ENCODE measurements at regions not wholly inside any gene's neighbourhood (a gene's known extent, or its start where the extent isn't known, plus 50 kb on each side); places are given as distances from the start of the nearest gene placed in this dataset.

DNA sequence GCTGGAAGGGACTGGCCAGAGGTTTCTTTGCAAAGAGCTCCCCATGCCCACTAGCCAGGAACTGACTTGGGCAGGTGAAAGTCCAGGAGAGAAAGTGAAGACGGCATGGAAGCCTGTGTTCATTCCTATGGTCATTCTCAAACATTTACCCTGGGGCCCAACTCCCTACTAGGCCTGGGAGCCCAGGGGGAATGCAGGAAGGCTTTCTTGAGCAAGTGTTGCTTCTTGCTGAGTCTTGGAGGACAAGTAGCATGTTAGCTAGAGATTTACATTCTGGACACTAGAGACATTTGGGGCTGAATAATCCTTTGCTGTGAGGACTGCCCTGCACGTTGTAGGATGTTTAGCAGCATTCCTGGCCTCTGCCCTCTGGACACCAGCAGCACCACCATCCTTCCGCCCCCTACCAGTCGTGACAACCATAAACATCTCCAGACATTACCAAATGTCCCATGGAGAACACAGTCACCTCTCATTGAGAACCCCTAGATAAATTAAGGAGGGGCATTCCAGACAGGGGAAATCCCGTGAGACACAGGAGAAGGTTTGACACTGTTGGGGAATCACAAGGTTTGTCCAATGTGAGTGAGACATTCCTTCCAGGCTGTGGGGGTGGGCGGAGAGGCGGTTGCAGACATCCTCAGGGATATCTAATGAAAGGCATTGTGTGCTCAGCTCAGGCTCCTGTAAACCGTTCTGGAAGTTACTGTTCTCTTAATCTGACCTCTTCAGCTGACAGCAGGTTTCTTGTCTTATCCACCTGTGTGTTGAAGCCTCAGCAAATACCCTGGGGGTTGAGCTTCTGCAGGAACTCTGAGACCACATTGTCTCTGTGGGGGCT is 236.2 kb downstream of the TLE3 start:
- no peak overlapping the region for H2AFZ ChIP-seq (ENCODE audit: low read depth, low read length)
- no peak overlapping the region for H3K9ac ChIP-seq (ENCODE audit: low read depth, low read length)
- H3K9me3 ChIP-seq (ENCODE audit: insufficient read depth, low read length, severe bottlenecking), result no peaks in the 10 kb centered on the region
- peaks cover 7% of the 10 kb centered on the region; the same call in 1 of the 2 replicates for H4K20me1 ChIP-seq (ENCODE audit: insufficient read depth, low read length)
- H3K27me3 ChIP-seq (ENCODE audit: insufficient read depth, low read length, poor library complexity), result peaks cover 33% of the 10 kb centered on the region
- no peaks in the 10 kb centered on the region for H3K36me3 ChIP-seq (ENCODE audit: insufficient read depth, low read length)
- H3K4me1 ChIP-seq (ENCODE audit: insufficient read depth, low read length), result no peaks in the 10 kb centered on the region
- H3K27ac ChIP-seq (ENCODE audit: low read length), result no peak overlapping the region
- H3K4me3 ChIP-seq (ENCODE audit: low read depth in 1 of 2, low read length in 2 of 2), result no peak overlapping the region
- no peak overlapping the region for H3K4me2 ChIP-seq (ENCODE audit: insufficient read depth, low read length)
- ATAC-seq (ENCODE audit: insufficient read depth, low read depth) (no peak), DNase-seq (no peak)
- no peaks in the 10 kb centered on the region for H3K79me2 ChIP-seq (ENCODE audit: insufficient read depth, low read length)
- TF ChIP-seq EZH2 (IDR thresholded peaks at IDR 0.05; ENCODE audit: borderline replicate concordance, low read depth, low read length, severe bottlenecking), result no peak
- TF ChIP-seq CTCF (IDR thresholded peaks at IDR 0.05; ENCODE audit: borderline replicate concordance, extremely low read depth, low read length, poor library complexity, severe bottlenecking), result no peak

GRCh38 chr15:69862540-69862939 is 235.2 kb downstream of the TLE3 start:
- no peak for ATAC-seq (ENCODE audit: insufficient read depth, low read depth)
- no peak overlapping the region for H3K27ac ChIP-seq (ENCODE audit: low read length)
- no peak overlapping the region for H2AFZ ChIP-seq (ENCODE audit: low read depth, low read length)

GRCh38 chr15:69863446-69863845 is 234.3 kb downstream of the TLE3 start:
- no peak overlapping the region for H3K4me2 ChIP-seq (ENCODE audit: insufficient read depth, low read length)
- H4K20me1 ChIP-seq (ENCODE audit: insufficient read depth, low read length), result peaks cover 4% of the 10 kb centered on the region; the same call in 1 of the 2 replicates
- H3K79me2 ChIP-seq (ENCODE audit: insufficient read depth, low read length), result no peaks in the 10 kb centered on the region
- H3K36me3 ChIP-seq (ENCODE audit: insufficient read depth, low read length), result no peaks in the 10 kb centered on the region
- H2AFZ ChIP-seq (ENCODE audit: low read depth, low read length), result no peak overlapping the region
- H3K27me3 ChIP-seq (ENCODE audit: insufficient read depth, low read length, poor library complexity), result peaks cover 36% of the 10 kb centered on the region
- TF ChIP-seq CTCF (IDR thresholded peaks at IDR 0.05; ENCODE audit: borderline replicate concordance, extremely low read depth, low read length, poor library complexity, severe bottlenecking) (no peak), EZH2 (IDR thresholded peaks at IDR 0.05; ENCODE audit: borderline replicate concordance, low read depth, low read length, severe bottlenecking) (no peak)
- H3K4me3 ChIP-seq (ENCODE audit: low read depth in 1 of 2, low read length in 2 of 2), result no peak overlapping the region
- no peak overlapping the region for H3K27ac ChIP-seq (ENCODE audit: low read length)
- H3K9ac ChIP-seq (ENCODE audit: low read depth, low read length), result no peak overlapping the region
- DNase-seq (no peak), ATAC-seq (ENCODE audit: insufficient read depth, low read depth) (no peak)
- no peaks in the 10 kb centered on the region for H3K9me3 ChIP-seq (ENCODE audit: insufficient read depth, low read length, severe bottlenecking)
- no peaks in the 10 kb centered on the region for H3K4me1 ChIP-seq (ENCODE audit: insufficient read depth, low read length)

More at GRCh38 chr15:69862540-69862939, 235.2 kb downstream of the TLE3 start:
- no peak for DNase-seq
- no peak overlapping the region for H3K9ac ChIP-seq (ENCODE audit: low read depth, low read length)
- TF ChIP-seq EZH2 (IDR thresholded peaks at IDR 0.05; ENCODE audit: borderline replicate concordance, low read depth, low read length, severe bottlenecking), result no peak
- no peak for TF ChIP-seq CTCF (IDR thresholded peaks at IDR 0.05; ENCODE audit: borderline replicate concordance, extremely low read depth, low read length, poor library complexity, severe bottlenecking)
- H3K79me2 ChIP-seq (ENCODE audit: insufficient read depth, low read length), result no peaks in the 10 kb centered on the region
- no peaks in the 10 kb centered on the region for H3K36me3 ChIP-seq (ENCODE audit: insufficient read depth, low read length)
- no peak overlapping the region for H3K4me2 ChIP-seq (ENCODE audit: insufficient read depth, low read length)
- H3K9me3 ChIP-seq (ENCODE audit: insufficient read depth, low read length, severe bottlenecking), result no peaks in the 10 kb centered on the region
- H3K27me3 ChIP-seq (ENCODE audit: insufficient read depth, low read length, poor library complexity), result peaks cover 36% of the 10 kb centered on the region
- H3K4me3 ChIP-seq (ENCODE audit: low read depth in 1 of 2, low read length in 2 of 2), result no peak overlapping the region
- no peaks in the 10 kb centered on the region for H3K4me1 ChIP-seq (ENCODE audit: insufficient read depth, low read length)
- H4K20me1 ChIP-seq (ENCODE audit: insufficient read depth, low read length), result peaks cover 4% of the 10 kb centered on the region; the same call in 1 of the 2 replicates
